ENCODE measurements at regions not wholly inside any gene's neighbourhood (a gene's known extent, or its start where the extent isn't known, plus 50 kb on each side); places are given as distances from the start of the nearest gene placed in this dataset.

DNA sequence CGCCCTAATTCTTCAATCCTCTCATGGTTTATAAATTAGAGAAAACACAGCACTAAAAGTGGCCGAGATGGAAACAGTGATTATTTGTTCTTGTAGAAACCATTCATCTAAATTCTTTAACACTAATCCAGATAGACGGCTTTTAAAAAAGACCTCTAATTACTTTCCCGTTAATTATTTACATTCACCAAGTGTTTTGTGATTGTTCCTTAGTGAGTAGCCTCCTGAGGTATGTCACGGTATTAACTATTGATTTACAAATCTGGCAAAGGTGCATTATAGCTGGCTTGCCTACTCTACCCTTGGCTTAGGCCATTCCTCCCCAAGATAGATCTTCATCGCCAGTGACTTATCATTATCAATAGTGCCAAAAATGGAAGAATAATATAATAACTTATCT lies 436.4 kb upstream of the ST6GAL2 start:
- no peak for DNase-seq

DNA sequence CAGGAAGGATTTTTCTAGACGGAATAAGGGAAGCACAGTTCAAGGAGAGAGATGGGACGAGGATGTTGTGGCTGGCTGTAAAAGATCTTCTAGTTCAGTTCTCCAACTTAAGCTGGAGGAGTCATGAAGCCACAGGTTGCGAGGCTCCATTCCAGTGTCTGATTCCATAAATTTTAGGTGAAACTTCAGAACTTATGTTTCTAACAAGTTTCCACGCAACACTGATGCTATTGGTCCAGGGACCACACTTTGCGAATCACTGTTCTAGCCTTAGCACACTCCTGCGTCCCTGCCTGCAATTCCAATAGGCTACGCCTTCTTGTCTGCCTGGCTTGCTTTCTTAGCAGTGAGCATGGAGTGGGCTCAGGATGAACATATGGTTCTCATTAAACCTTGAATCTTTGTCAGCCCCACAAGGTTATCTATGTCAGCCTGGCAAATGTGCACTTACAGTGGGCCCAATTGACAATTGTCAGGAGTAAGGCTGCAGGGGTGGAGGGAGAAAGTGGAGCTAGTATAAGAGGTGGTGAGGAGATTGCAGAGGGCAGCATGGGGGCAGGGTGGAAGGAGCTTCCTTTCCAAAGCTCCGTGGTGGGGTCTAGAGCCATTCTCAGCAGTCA lies 438.1 kb upstream of the ST6GAL2 start:
- DNase-seq, result no peak

- no peak for DNase-seq
Measured at GRCh38 chr2:107325981-107326786, 440.2 kb upstream of the ST6GAL2 start.

GRCh38 chr2:107334306-107334705 lies 448.3 kb upstream of the ST6GAL2 start:
- DNase-seq, result no peak

- no peak for DNase-seq
Measured at GRCh38 chr2:107336526-107336925, 450.6 kb upstream of the ST6GAL2 start.

GRCh38 chr2:107337209-107337898 lies 451.4 kb upstream of the ST6GAL2 start:
- DNase-seq, result no peak

GRCh38 chr2:107338059-107338458 lies 452.1 kb upstream of the ST6GAL2 start:
- DNase-seq, result no peak

DNA sequence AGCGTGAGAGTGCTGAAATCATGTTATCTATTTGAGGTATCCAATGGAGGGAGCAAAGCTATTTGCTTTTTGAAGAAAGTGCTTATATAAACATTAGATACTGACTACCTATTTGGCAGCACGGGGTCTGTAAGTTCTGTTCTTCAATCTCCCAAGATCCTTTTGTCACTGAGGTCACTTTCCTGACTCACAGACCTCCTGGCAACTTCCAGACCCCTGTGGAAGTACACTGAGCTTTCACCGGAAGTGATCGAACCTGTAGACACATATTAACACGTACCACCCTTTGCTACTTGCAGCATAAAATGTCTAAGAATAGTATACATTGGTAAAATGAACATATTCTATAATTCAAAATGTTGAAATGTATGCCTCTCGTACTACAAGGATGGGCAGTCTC lies 452.6 kb upstream of the ST6GAL2 start:
- no peak for DNase-seq

DNA sequence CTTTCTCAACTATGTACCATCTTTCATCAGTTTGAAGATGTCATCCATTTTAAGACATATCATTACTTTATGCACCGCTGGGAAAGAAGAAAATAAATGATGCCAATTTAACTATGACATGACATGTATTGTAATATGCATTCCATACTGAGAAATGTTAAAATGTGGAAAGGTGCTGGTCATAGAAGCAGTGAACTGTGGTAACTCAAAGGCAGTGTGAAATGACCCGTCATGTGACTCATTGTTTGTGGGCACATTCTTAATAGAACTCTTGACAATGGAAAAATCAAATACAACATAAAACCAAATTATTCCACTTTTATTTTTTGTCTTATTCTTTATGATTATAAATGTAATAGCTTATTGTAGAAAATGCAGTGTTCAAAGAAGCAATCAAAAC lies 455.0 kb upstream of the ST6GAL2 start:
- no peak for DNase-seq

- no peak for DNase-seq
Measured at GRCh38 chr2:107349329-107349728, 463.4 kb upstream of the ST6GAL2 start.

DNA sequence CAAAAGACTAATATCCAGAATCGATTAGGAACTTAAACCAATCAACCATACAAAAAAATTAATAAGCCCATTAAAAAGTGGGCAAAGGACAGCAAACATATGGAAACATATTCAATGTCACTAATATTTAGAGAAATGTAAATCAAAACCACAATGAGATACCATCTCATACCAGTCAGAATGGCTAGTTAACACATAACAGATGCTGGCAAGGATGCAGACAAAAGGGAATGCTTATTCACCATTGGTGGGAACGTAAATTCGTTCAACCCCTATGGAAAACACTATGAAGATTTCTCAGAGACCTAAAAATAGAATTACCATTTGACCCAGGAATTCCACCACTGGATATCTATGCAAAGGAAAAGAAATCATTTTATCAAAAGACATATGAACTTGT lies 468.2 kb upstream of the ST6GAL2 start:
- no peak for DNase-seq

GRCh38 chr2:107358362-107358761 lies 468.3 kb upstream of the RGPD4 start:
- no peak for DNase-seq

- no peak for DNase-seq
Measured at GRCh38 chr2:107359021-107359420, 467.7 kb upstream of the RGPD4 start.

DNA sequence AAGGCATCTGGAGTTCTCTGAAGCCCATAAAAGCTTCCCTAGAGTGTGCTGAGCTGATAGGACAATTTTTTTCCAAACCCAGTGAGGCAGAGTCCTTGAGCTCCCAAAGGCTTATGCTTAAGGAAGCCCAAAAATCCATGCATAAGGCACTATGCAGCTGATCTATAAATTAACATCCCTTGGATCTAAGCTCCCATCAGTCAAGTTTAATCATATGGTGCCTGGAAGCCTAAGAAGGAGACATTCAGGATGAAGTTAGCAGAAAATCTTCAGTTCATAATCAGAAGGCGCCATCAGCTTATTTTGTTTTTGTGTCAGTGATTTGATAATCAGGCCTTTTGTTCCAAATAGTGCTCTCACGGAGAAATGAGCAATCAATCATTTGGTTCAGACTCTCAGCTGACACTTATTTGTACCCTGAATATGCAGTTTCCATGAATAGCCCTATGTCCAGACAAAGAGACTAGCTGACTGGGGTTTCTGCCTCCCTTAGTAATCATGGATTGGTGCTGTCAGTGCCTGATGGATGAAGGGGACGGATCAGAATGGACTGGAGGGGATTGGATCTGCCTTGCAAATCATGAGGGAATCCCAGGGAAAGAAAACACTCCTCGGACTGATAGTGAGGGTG lies 464.8 kb upstream of the RGPD4 start:
- no peak for DNase-seq

GRCh38 chr2:107362993-107363392 lies 463.7 kb upstream of the RGPD4 start:
- no peak for DNase-seq

DNA sequence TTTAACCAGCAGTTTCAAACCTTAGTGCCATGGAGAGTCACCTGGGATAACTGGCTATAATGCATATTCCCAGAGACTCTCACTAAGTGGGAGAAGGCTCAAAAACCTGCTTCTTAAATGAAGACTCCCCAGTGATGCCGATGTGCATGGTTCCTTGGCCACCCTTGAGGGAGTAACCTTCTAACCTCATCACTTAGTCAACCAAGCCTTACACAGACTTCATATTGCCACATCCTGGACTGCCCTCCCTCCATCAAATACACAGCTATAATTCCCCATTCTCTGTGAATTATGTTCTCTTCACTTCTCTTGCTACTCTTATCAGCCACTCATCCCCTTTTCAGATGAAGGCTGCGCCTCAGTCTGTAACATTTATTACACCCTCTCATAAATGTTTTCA lies 462.9 kb upstream of the RGPD4 start:
- no peak for DNase-seq

GRCh38 chr2:107364361-107364950 lies 462.2 kb upstream of the RGPD4 start:
- no peak for DNase-seq

DNA sequence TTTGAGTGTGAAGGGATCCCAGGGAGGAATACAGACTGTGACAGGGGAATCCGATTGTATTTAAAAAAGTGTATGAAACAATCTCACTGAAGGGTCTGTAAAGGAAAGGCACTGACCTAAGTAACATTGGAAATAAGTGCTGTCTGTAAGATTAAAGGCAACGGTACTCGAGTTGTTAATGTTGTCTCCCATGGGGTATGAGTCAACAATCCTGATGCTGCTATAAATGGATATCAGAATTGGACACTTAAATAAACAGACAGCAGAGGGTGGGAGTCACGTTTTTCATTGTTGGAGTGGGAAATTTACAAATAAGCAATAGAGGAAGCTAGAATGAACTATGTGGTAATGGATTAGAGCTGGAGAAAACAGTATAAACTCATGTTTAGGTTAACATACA lies 452.4 kb upstream of the RGPD4 start:
- DNase-seq, result no peak

GRCh38 chr2:107376909-107377308 lies 449.8 kb upstream of the RGPD4 start:
- no peak for DNase-seq

DNA sequence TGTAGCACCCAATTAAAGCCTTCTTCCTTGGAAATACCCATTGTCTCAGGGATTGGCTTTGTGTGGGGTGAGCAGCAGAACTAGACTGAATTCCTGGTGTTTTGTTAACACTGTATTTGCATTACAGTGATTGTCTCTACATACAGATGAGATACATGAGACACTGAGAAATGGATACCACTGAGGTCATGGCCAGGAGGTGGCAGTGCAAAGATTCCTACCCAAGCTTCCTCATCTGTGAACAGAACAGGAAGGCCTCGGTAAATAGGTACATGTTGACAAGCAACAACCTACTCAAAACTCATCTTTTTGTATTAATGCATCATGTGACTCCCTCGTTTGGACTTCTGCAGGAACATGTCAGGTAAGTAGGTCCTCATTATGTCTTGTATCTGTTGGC lies 445.8 kb upstream of the RGPD4 start:
- no peak for DNase-seq

- no peak for DNase-seq
Measured at GRCh38 chr2:107383691-107384090, 443.0 kb upstream of the RGPD4 start.

GRCh38 chr2:107384422-107384821 lies 442.3 kb upstream of the RGPD4 start:
- DNase-seq, result no peak

DNA sequence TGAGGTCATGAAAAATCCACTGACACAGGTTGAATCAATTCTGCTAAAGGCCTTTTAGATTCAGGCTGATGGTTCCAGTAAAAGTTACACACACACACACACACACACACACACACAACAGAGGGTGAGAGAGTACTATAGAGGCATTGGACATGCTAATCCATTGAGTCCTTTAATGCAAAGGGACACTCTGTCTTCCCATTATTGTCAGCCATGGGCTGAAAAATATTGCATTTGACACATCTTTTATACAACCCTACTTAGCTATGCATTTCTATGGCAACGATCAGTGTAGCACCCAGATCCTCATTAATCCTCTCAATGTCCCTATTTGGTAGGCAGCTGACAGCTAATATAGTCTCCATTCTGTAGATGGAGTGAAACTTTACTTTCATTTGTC lies 440.8 kb upstream of the RGPD4 start:
- DNase-seq, result no peak
